Fibroblast of skin of left biceps (primary cell): ENCODE measurements at regions not wholly inside any gene's neighbourhood (a gene's known extent, or its start where the extent isn't known, plus 50 kb on each side); places are given as distances from the start of the nearest gene placed in this dataset.

Experiments used
- DNase-seq, 2 experiments: peaks; one replicate each; pipeline ENCODE4 v3.0.0-alpha.2; 2013; ENCODE audit warnings: low read depth in 2 of 2

- DNase-seq = no peak
Observed at GRCh38 chr6:126091466-126091865, 105.1 kb downstream of the TRMT11 start.

GRCh38 chr6:126093108-126093507 is 106.8 kb downstream of the TRMT11 start:
- DNase-seq = no peak

GRCh38 chr6:126094411-126094810 is 108.1 kb downstream of the TRMT11 start:
- DNase-seq = no peak

GRCh38 chr6:126100386-126100785 is 114.0 kb downstream of the TRMT11 start:
- no peak for DNase-seq

GRCh38 chr6:126102358-126102757 is 116.0 kb downstream of the TRMT11 start:
- no peak for DNase-seq

- DNase-seq = no peak
Observed at GRCh38 chr6:126103993-126104392, 117.7 kb downstream of the TRMT11 start.

GRCh38 chr6:126107475-126108166 is 121.3 kb downstream of the TRMT11 start:
- no peak for DNase-seq

GRCh38 chr6:126110512-126111270 is 124.4 kb downstream of the TRMT11 start:
- no peak for DNase-seq

GRCh38 chr6:126111327-126111726 is 125.0 kb downstream of the TRMT11 start:
- no peak for DNase-seq

GRCh38 chr6:126112171-126112632 is 125.9 kb downstream of the TRMT11 start:
- peak; percentile 12 to 28 for DNase-seq

GRCh38 chr6:126113261-126113660 is 126.9 kb downstream of the TRMT11 start:
- DNase-seq = no peak

- DNase-seq = no peak
Observed at GRCh38 chr6:126117251-126117650, 130.9 kb downstream of the TRMT11 start.

- no peak for DNase-seq
Observed at GRCh38 chr6:126118058-126118755, 131.9 kb downstream of the TRMT11 start.

- DNase-seq = no peak
Observed at GRCh38 chr6:126118936-126119335, 132.6 kb downstream of the TRMT11 start.

GRCh38 chr6:126123226-126123625 is 136.9 kb downstream of the TRMT11 start:
- DNase-seq = no peak

- DNase-seq = no peak
Observed at GRCh38 chr6:126127659-126128058, 141.3 kb downstream of the TRMT11 start.

- DNase-seq = no peak
Observed at GRCh38 chr6:126131246-126131645, 144.9 kb downstream of the TRMT11 start.

GRCh38 chr6:126133984-126134383 is 147.6 kb downstream of the TRMT11 start:
- no peak for DNase-seq

- DNase-seq = no peak
Observed at GRCh38 chr6:126134491-126134890, 148.2 kb downstream of the TRMT11 start.

- no peak for DNase-seq
Observed at GRCh38 chr6:126140015-126140414, 153.7 kb downstream of the TRMT11 start.

- no peak for DNase-seq
Observed at GRCh38 chr6:126143761-126144251, 157.5 kb downstream of the TRMT11 start.

GRCh38 chr6:126145351-126145750 is 159.0 kb downstream of the TRMT11 start:
- no peak for DNase-seq
